MV-4-11 (cell line): ENCODE measurements at regions not wholly inside any gene's neighbourhood (a gene's known extent, or its start where the extent isn't known, plus 50 kb on each side); places are given as distances from the start of the nearest gene placed in this dataset.

ENCODE experiments used
- DNase-seq: peaks from one replicate; lab custom pipeline; 2025; lab: John Stamatoyannopoulos, UW

DNA sequence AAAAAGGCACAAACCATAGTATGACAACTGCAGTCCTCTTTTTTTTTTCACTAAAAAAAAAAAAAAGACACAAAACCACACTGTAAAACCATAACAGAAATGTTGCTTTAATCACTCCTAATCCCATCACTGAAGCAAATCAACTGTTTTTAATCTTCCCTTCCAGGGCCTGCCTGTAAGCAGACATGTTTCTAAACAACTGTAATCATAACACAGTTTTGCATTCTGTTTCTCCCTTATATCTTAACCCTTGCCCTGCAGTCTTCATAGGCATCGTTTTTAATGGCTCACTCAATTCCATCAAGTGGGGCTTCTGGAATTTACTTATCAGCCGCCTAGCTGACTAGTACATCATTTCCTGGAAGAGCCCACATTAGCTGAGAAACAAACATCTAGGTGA lies 111.0 kb upstream of the SLC25A48 start:
- peak; percentile 59 for DNase-seq

DNA sequence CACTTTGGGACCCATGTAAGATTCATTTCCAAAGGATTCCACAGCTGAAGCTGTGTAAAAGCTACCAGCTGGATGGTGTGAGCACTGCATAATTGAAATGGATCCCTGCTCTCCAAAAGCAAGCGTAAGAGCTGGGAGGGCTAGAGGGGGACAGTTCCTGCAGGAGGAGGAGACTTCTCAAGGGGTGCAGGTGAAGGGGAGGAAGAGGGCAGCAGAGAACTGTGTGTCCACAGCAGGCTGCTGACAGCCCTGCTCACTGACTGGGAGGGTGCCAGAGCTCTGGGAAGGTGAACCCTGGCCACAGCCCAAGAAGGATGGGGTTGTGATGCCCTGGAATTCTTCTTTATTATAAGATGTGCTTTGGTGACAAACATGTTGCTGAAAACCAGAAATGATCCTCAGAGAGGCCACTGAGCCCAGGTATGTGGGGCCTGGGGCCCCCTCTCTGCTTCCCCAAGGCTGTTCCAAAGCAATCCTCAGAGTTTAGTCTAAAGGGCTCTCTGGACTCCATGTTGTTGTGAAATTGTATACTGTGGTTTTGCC lies 112.8 kb upstream of the SLC25A48 start:
- no peak for DNase-seq

DNA sequence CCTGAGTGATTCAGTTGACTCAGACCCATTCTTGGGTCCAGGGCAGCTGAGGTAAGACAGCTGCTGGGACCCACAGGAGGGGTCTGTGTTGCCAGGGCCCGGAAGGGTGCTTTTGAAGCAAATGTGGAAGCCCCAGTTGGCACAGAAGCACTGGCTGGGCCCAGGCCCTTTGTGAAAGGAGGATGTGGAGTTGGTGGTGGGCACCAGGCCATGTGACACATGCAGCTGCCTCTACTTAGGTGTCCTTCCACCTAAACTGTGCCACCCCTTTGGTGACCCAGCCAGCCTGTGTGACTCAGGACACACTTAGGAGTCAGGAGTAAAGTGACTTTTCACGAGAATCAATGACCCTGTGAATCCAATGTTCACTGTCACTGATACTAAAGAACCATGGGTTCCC lies 114.3 kb upstream of the SLC25A48 start:
- DNase-seq: no peak

DNA sequence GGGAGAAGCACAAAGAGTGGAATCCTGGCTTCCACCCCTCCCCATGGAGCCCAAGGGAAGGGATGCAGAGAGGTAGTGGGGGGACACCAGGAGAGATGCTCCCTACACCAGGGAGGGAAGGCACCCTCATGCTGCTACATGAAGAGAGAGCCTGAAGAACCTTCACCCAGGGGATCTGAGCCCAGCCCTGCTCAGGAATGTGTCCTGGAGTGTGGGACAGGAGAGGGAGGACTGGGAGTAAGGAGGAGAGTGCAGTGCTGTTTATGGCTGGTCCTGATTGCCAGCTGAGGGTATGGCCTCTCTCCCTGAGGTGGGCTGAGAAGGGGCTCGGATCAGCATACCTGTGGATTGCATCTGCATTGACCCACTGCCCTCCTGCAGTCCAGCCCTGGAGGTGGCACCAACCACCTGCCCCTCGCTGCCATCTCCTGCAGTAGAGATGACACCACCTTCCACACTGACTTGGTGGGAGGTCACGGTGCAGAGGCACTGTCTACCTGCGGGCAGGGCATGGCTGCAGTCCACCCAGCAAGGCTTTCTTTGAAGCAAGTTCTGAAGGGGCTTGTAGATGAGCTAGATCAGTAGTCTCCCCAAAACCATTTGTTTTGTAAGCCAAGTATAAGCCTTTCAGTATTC lies 114.9 kb upstream of the SLC25A48 start:
- DNase-seq: no peak

GRCh38 chr5:135718651-135719050 lies 115.8 kb upstream of the SLC25A48 start:
- peak; percentile 7 for DNase-seq

GRCh38 chr5:135718151-135718550 lies 116.3 kb upstream of the SLC25A48 start:
- DNase-seq: peak; percentile 54

DNA sequence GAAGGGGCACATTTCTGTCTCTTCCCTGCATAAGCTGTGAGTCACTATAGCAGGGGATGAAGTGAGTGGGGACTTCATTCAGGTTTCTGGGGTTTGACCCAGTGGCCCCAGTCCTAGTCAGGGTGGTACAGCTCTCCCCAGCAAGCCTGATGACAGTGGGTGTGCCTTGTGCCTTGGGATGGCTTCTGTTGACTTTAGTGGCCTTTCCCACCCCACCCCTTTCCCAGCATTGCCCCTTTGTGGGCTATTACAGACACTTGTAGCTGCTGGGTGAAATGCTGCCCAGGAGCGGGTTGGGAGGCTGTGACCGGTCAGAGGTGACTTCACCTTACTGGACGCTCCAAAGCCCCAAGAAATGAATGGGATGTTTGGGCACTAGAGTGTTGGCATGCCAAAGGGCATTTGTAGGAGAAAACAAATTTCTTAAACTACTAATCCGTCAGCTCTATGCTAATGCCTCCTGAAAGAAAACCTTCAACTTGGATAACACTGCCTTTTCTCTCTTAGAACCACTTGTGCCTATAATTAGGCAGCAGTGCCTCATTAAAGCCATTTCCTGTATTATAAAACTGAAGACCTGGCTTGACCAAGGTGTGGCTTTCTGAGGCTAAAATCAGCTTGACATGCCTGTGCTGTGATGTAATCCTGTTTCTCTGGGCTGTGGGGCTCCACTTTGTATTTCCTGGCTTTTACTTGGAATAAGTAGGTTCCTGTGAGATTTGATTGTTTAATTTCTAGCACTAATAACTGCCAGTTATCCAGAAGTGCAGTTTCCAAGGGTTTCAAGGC lies 119.0 kb upstream of the SLC25A48 start:
- DNase-seq: no peak

DNA sequence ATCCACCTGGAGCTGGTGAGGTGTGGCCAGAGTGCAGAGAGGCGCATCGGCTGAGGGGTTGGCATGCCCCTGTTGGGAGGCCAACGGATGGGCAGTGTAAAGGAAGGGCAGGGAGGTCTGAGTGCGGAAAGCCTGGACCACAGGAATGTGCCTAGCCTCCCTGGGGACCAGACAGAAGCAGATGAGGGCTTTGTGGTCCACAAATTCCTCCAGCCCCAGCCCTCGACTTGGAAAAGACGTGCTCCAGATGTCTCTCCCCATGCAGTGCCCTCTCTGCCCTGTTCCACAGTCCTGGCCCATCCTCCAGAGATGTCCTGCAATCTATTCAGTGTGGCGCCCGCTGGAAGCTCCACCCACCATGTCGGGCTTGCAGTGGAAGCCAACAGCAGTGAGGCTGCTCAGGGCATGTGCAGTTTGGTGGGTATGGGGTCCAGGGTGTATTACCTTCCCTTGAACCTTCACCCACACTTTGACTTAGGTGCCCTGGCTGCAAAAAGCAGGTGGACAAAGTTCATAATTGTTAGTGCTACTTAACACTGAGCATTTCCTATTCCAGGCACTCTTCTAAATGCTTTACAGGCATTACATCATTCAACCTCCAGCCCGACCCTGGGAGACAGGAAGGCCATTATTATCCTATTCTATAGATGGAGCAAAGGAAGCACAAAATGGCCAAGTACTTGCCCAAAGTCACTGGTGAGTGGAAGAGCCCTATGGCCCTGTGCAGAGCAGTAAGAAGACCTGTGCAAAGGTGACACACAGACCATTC lies 120.2 kb upstream of the SLC25A48 start:
- no peak for DNase-seq

GRCh38 chr5:135713161-135713915 lies 121.1 kb upstream of the SLC25A48 start:
- no peak for DNase-seq

GRCh38 chr5:135711911-135712310 lies 122.6 kb upstream of the SLC25A48 start:
- DNase-seq: no peak

GRCh38 chr5:135710045-135710675 lies 124.3 kb upstream of the SLC25A48 start:
- DNase-seq: peak; percentile 71

GRCh38 chr5:135709208-135709575 lies 125.3 kb upstream of the SLC25A48 start:
- DNase-seq: no peak

DNA sequence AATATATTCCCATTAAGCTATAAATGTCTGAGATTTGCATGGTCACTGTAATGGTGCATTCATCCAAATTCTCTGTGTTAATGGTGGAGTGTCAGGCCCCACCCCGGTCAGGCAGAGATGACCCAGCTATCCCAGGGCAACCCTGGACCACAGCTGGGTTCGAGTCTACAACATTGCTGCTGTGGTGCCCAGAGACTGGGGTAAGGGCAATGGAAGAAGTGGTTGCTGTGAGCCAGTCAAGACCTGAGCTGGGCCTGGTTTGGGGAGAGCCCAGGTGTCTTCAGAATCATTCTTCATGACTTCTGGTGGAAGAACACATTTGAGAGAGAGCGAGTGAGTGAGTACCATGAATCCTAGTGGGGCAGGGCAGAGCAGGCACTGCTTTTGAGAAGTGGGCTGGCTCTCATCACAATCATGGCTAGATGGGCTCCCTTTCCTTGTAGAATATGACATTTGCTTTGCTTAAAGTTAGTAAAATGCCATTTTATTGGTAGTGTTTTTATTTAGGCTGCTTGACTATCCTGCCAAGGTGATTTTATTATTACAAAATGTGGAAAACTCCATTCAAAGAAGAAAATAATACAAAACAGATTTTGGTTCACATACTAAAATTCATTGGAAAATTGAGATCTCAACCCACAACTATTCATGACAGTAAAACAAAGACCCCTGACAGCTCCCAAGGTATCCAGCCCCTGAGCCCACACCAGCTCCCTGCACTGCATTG lies 125.8 kb upstream of the SLC25A48 start:
- DNase-seq: no peak

DNA sequence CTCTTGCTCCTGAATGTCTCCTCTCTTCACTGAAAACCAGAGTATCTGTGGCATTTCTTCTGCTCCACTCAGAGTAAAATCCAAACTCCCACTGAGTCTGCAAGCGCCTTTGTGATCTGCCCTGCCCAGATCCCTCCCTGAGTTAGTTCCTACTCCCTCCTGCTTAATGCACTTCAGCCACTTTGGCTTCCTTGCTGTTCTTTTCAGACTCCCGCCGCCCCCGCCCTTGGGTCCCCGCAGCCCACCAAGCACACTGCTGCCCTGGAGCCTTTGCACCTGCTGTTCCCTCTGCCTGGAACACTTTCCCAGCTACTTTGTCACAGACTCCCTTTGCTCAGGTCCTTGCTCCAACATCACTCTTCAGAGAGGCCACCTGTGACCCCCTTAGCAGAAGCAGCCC lies 127.2 kb upstream of the SLC25A48 start:
- no peak for DNase-seq

- no peak for DNase-seq
These were observed 127.6 kb upstream of the SLC25A48 start for GRCh38 chr5:135706893-135707292.

GRCh38 chr5:135706474-135706873 lies 127.7 kb upstream of the CXCL14 start:
- no peak for DNase-seq

DNA sequence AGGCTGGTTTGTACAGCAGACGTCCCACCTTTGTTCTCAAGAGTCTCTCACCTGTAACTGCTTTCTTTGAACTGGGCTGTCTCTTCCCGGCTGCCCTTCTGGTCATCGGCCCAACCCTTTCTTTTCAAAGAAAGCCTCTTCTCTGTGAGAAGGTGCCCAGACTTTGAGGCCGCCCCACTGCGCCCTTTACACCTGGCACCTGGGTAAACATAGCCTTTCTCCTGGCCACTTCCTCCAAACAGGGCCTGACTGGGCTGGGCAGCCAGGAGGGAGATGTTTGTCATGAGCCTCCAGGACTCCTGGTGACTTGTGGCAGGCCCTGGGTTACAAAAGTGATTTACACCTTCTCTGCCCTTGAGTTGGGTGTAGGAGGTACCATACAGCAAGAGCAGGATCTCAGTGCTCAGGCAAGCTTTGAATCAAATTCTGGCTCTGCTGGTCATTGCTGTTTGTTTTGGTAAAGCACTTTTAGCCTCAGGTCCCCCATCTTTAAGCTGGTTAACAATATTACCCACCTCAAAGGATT lies 127.2 kb upstream of the CXCL14 start:
- DNase-seq: no peak

- DNase-seq: no peak
These were observed 126.4 kb upstream of the CXCL14 start for GRCh38 chr5:135705141-135705631.

DNA sequence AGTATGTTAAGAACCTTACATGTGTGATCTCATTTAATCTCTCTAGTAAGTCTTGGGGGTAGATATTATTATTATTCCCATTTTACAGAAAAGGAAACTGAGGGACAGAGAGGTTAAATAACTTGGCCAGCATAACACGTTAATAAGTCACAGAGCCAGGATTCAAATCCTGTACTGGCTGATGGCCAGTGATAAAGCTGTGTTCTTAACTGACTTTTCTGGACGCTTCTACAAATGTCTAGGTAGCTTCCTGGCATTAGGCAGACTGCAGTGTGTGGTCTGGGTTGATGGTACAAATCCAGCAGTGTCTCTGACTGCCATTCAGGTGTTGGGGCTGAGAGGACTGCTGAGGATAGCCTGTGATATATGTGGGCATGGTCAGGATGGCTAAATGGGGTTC lies 125.8 kb upstream of the CXCL14 start:
- no peak for DNase-seq

GRCh38 chr5:135703016-135703550 lies 124.3 kb upstream of the CXCL14 start:
- no peak for DNase-seq
